Testis (tissue), 2 donors: ENCODE measurements at regions not wholly inside any gene's neighbourhood (a gene's known extent, or its start where the extent isn't known, plus 50 kb on each side); places are given as distances from the start of the nearest gene placed in this dataset.

ENCODE experiments used
- DNase-seq: peaks from one replicate; pipeline ENCODE4 v3.0.0-alpha.2; 2019
- H3K27ac ChIP-seq, 2 donors: fragments of 200-600 bp; sonication (generic); one replicate each; pipeline ENCODE4 v1.5.1; 2019
- H3K27me3 ChIP-seq: fragments of 200-600 bp; sonication (generic); one replicate; pipeline ENCODE4 v1.5.1; 2019
- H3K36me3 ChIP-seq: fragments of 200-600 bp; sonication (generic); one replicate; pipeline ENCODE4 v1.5.1; 2017; ENCODE audit warnings: low read depth; ENCODE audit errors: missing control alignments
- H3K4me1 ChIP-seq: fragments of 200-600 bp; sonication (generic); one replicate; pipeline ENCODE4 v1.5.1; 2019
- H3K4me3 ChIP-seq, 2 donors: fragments of 200-600 bp; sonication (generic); one replicate each; pipeline ENCODE4 v1.5.1; 2017 to 2019
- H3K9me3 ChIP-seq: fragments of 200-600 bp; sonication (generic); one replicate; pipeline ENCODE4 v1.5.1; 2017
- CTCF ChIP-seq, 3 experiments: fragments of 450-650 bp in 2 of 3; fragments of 200-600 bp in 1 of 3; sonication (generic) in 1 of 3; IDR thresholded peaks; one replicate each; pipeline ENCODE4 v1.5.1; 2016 to 2019; ENCODE audit warnings: antibody characterized with exemption in 3 of 3, mild to moderate bottlenecking in 2 of 3, moderate library complexity in 1 of 3
- POLR2A ChIP-seq: fragments of 450-650 bp; IDR thresholded peaks from one replicate; pipeline ENCODE4 v1.6.1; 2017; ENCODE audit warnings: antibody characterized with exemption, mild to moderate bottlenecking, moderate library complexity
- WGBS, 2 donors: methylation state at CpG; one replicate each; pipeline ENCODE4 v1.1.5; 2018; 5-methylcytosine and 5-hydroxymethylcytosine counted together
- intact Hi-C: fragments of 100-400 bp; cut with DNase I; formaldehyde crosslinking; loops from one replicate; pipeline ENCODE4 v1.15.1; 2023; ENCODE audit warnings: low total_unique reads

- Histone ChIP-seq H3K4me3 (no peak overlapping the region), H3K9me3 (no peaks in the 10 kb centered on the region), H3K36me3 (no peaks in the 10 kb centered on the region), H3K27ac (no peak overlapping the region), H3K27me3 (no peaks in the 10 kb centered on the region), H3K4me1 (no peaks in the 10 kb centered on the region)
- 95 to 96% methylated on average over 16 to 33 of the region's 33 CpGs for WGBS, 2 donors
- TF ChIP-seq CTCF (IDR thresholded peaks at IDR 0.05) (no peak), POLR2A (no peak)
- no peak for DNase-seq
- intact Hi-C loops, result no loop called here
Observed at GRCh38 chr19:5238700-5239099, 101.9 kb downstream of the PTPRS start.

GRCh38 chr19:5237939-5238480 is 102.6 kb downstream of the PTPRS start:
- 93 to 94% methylated on average over 12 to 26 of the region's 26 CpGs for WGBS, 2 donors
- Histone ChIP-seq H3K27ac (no peak overlapping the region), H3K4me1 (no peaks in the 10 kb centered on the region), H3K36me3 (no peaks in the 10 kb centered on the region), H3K27me3 (no peaks in the 10 kb centered on the region), H3K9me3 (no peaks in the 10 kb centered on the region), H3K4me3 (no peak overlapping the region)
- intact Hi-C loops, result no loop called here
- TF ChIP-seq CTCF (IDR thresholded peaks at IDR 0.05) (no peak), POLR2A (no peak)
- DNase-seq, result no peak

GRCh38 chr19:5237190-5237780 is 103.3 kb downstream of the PTPRS start:
- H3K27ac ChIP-seq, result no peak overlapping the region
- intact Hi-C loops, result no loop called here
- no peaks in the 10 kb centered on the region for H3K27me3 ChIP-seq
- H3K4me1 ChIP-seq, result no peaks in the 10 kb centered on the region
- WGBS, 2 donors, result 96 to 97% methylated on average over 20 to 35 of the region's 35 CpGs
- DNase-seq, result no peak
- no peaks in the 10 kb centered on the region for H3K9me3 ChIP-seq
- TF ChIP-seq CTCF (IDR thresholded peaks at IDR 0.05) (no peak), POLR2A (no peak)
- H3K4me3 ChIP-seq, result no peak overlapping the region
- H3K36me3 ChIP-seq, result no peaks in the 10 kb centered on the region

GRCh38 chr19:5235458-5236219 is 105.0 kb downstream of the PTPRS start:
- Histone ChIP-seq H3K27ac (no peak overlapping the region), H3K9me3 (no peaks in the 10 kb centered on the region), H3K4me1 (no peaks in the 10 kb centered on the region), H3K4me3 (no peak overlapping the region), H3K27me3 (no peaks in the 10 kb centered on the region), H3K36me3 (no peaks in the 10 kb centered on the region)
- WGBS, 2 donors, result 94 to 95% methylated on average over 12 of the region's 12 CpGs
- TF ChIP-seq CTCF (IDR thresholded peaks at IDR 0.05) (no peak), POLR2A (no peak)
- DNase-seq, result no peak
- intact Hi-C loops, result no loop called here
